GM08714 (cell line): ENCODE measurements at regions not wholly inside any gene's neighbourhood (a gene's known extent, or its start where the extent isn't known, plus 50 kb on each side); places are given as distances from the start of the nearest gene placed in this dataset.
"Not testable (repeated sequence)": the region's sequence is repeated elsewhere in the genome, so short reads cannot be mapped to it uniquely, and the experiment has no call there.

ENCODE experiments used
- H3K4me3 ChIP-seq: fragments of 200-500 bp; sonication (Bioruptor generic); 2 replicates; pipeline ENCODE4 v1.5.1; 2014; ENCODE audit warnings: mild to moderate bottlenecking, low read length, inconsistent platforms
- ZNF274 ChIP-seq: IDR thresholded peaks from 2 replicates; pipeline ENCODE4 v1.6.1; 2012; ENCODE audit warnings: mild to moderate bottlenecking, low read depth, low read length

DNA sequence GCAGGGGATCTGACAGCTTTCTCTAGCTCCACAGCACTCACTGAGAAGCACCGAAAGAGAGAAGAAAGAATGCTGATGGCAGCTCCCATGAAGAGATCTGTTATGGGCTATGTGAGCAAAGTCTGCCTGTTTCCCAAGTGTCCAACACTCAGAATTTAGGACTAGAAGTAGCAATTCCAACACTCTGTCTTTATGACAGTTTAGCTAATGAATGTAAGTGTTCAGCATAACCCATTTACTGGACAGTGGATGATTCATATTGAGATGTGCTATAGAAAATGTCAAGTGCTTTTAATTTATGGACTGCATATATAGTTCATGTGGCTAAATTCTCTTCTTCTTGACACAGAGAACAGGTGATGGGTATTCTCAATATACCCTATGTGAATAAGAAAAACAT, 683.1 kb upstream of the ZNF608 start:
- H3K4me3 ChIP-seq, result no peak overlapping the region
- no peak for TF ChIP-seq ZNF274

DNA sequence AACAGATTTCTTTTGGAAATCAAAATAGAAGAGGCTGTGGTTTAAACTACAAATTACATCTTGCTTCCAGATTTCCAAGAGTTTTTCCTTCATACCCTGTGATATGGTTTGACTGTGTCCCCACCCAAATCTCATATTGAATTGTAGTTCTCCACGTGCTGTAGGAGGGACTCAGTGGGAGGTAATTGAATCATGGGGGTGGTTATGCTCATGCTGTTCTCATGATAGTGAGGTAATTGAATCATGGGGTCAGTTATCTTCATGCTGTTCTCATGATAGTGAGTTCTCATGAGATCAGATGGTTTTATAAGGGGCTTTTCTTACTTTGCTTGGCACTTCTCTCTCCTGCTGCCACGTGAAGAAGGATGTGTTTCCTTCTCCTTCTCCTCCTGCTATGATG, 687.0 kb upstream of the ZNF608 start:
- no peak for TF ChIP-seq ZNF274
- H3K4me3 ChIP-seq, result no peak overlapping the region

DNA sequence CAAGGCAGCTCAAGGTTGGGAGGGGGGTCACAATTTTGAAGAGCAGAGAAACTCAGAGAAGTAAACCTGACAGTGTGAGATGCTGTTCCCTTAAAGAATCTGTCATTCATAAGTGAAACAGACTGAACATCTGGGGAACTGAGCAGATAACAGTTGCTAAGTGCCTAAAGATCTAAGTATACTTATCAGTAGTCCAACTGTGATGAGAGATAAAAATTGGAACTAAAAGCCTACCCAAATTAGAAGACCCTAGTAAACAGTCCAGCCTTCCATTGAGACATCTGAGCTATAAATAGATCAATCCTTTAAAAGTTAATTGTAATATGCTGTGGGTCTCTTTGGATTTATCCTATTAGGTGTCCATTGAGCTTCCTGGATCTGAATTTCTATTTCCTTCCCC, 692.8 kb upstream of the ZNF608 start:
- TF ChIP-seq ZNF274, result no peak
- H3K4me3 ChIP-seq, result no peak overlapping the region

DNA sequence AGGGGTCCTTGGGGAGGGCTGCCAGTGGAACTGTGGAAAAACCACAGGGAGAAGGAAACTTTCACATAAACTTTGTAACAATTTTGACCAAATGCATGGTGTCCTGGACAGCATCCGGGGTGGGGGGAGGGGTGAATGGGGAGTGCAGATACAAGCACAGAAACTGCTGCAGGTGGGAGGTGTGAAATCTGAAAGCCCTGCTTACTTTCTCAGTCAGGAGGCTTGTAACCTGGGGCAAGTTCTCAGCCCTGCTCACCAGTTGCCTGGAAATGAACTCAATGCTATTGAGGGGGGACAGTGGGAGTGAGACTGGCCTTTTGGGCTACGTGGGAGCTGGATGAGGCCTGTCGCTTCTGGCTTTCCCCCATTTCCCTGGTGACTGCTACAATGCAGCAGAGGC, 694.5 kb upstream of the ZNF608 start:
- no peak overlapping the region for H3K4me3 ChIP-seq
- TF ChIP-seq ZNF274, result no peak

DNA sequence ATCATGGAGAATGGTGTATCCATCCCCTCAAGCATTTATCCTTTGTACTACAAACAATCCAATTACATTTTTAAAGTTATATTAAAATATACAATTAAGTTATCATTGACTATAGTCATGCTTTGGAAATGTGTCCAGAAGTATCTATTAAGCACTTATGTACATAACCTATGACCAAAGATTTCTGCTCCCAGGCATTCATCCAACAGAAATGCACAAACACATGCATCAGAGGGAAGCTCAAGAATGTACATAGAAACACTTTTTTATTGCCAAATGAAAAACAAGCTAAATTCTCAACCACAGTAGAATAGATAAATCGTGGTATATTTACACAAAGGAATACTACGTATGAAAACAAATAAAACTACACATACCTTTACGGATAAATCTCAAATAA, 700.5 kb upstream of the ZNF608 start:
- TF ChIP-seq ZNF274, result no peak
- H3K4me3 ChIP-seq, result no peak overlapping the region

DNA sequence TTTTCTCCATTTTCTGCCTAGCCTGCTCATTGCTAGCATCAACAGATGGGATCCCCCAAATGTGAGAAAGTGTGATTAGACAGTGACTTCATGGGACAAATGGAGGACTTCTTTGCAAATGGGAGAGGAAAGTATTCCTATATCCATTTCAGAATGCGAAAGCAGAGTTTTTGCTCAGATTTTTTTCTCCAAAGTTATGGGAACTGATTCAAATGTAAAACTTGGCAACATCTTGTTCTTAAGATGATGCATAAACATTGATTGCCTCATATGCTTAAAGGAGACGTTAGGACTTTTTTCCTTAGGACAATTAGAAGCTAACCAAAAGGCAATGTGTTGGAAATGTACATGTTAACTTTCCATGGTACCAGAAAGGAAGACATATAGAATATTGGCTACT, 704.3 kb upstream of the ZNF608 start:
- no peak overlapping the region for H3K4me3 ChIP-seq
- TF ChIP-seq ZNF274, result no peak

DNA sequence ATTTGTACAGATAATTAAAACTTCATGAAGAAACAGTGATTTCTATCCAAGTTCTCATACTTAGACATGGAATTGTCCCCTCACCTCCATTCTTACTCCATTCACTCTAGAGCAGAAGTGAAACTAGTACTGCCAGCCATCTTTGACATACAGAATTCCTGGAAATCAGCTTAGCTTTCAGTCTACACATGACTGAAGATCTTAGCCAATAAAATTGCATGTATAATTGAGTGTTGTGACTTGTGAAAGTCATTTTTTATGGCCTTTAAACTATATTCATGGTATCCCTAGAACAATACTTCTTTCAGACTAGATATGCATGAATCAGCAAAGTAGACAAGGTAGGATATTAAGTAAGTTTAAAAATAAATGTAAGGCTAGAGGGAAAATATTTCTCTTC, 705.2 kb upstream of the ZNF608 start:
- TF ChIP-seq ZNF274, result no peak
- no peak overlapping the region for H3K4me3 ChIP-seq

DNA sequence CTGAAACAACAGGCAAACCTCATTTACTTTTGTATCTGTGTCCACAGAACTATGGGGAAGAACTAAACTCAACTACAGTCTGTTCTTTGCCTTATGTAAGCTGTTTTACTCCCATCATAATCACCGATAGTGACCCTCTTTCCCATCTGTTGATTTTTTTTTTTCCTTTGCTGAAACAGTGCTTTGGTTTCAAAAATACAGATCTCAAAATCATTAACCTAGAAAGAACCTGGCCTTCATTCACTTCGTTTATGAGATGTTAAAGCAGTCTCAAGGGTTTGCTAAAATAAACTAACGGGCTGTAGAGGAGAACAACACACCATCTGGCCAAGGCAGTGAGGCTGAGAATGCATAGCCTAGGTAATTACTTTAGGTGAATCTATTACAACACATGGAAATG, 706.6 kb upstream of the ZNF608 start:
- TF ChIP-seq ZNF274, result no peak

DNA sequence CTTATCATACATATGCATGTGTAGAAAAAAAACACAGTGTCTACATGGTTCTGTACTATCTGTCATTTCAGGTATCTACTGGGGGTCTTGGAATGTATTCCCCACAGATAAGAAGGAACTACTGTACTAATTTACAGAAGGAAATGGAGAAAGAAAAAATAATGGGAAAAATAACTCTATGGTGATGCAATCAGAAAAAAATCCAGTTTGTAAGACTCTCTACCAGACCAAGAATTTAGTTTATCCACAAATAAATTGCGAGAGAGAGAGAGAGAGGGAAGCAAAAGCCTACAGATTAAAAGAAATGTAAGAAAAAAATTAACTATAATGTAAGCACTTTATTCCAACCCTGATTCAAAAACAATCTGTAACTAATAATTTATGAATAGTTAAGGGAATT, 708.6 kb upstream of the ZNF608 start:
- no peak for TF ChIP-seq ZNF274
- H3K4me3 ChIP-seq, result no peak overlapping the region

More for the DNA sequence above, 706.6 kb upstream of the ZNF608 start:
- H3K4me3 ChIP-seq, result no peak overlapping the region

DNA sequence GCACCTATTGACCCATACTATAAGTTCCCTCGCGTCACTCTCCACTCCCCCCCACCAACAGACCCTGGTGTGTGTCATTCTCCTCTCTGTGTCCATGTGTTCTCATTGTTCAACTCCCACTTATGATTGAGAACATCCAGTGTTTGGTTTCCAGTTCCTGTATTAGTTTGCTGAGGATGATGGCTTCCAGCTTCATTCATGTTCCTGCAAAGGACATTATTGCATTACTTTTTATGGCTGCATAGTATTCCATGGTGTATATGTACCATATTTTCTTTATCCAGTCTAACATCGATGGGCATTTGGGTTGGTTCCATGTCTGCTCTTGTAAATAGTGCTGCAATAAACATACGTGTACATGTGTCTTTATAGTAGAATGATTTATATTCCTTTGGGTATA, 709.6 kb upstream of the ZNF608 start:
- H3K4me3 ChIP-seq, result not testable (repeated sequence)

DNA sequence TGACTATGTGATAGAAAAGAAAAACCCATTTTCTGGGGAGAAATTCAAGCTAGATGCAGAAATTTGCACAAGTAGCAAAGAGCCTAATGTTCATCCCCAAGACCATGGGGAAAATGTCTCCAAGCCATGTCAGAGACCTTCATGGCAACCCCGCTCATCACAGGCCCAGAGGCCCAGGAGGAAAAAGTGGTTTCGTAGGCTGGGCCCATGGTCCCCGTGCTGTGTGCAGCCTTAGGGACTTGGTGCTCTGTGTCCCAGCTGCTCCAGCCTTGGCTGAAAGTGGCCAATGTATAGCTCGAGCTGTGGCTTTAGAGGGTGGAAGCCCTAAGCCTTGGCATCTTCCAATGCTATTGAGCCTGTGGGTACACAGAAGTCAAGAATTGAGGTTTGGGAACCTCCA, 711.2 kb upstream of the ZNF608 start:
- no peak overlapping the region for H3K4me3 ChIP-seq
- TF ChIP-seq ZNF274, result no peak

DNA sequence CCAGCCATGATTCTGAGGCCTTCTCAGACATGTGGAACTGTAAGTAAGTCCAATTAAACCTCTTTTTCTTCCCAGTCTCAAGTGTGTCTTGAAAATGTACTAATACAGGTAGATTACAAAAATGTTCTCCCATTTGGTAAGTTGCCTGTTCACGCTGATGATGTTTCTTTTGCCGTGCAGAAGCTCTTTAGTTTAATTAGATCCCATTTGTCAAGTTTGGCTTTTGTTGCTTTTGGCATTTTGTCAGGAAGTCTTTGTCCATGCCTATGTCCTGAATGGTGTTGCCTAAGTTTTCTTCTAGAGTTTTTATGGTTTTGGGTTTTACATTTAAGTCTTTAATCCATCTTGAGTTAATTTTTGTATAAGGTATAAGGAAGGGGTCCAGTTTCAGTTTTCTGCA, 712.5 kb upstream of the ZNF608 start:
- not testable (repeated sequence) for H3K4me3 ChIP-seq

DNA sequence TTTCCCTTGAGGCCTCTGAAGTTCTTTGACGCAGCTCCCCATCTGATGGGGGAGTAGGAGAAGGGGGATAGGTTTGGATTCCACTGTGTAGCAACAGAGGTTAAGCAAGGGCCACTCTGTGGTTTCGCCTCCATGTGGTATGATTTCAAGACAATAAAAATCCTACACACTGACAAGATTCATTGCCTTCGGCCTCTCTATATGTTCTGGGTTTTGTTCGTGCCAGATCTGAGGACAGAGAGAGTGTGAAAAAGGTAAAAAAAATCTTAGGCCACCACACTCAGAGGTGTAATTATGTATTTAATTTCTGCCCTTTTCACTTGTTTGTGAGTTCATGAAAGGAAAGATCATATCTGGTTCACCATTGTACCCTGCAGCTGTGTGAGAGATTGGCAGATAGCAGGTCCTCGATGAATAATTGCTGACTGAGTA, 715.2 kb upstream of the ZNF608 start:
- TF ChIP-seq ZNF274, result no peak
- no peak overlapping the region for H3K4me3 ChIP-seq

DNA sequence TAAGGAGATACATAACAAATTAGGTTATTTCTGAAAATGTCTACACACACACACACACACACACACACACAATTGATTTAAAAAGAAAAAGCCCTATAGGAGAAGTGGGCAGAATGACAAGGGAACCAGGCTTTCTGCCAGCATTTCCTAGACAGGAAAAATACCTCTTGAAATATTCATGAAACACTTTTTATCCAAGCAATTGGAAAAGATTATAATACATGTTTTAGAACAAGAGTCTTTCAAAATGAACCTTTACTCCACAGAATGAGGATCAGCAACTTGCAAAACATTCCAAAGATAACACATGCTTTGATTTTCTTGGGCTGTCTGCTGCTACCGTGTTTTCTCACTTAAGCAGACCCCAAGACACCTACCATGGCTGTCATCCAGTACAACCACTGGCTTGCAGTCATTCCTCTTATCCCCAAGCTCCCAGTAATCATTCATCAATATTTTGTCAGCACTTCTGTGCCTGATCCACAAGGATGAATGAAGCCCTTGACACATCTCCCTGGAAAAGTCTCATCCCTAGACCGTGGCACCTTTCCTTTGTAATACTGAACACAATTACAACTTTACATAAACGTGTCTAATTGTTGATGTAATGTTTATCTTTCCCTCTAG, 717.1 kb upstream of the ZNF608 start:
- no peak for TF ChIP-seq ZNF274
- no peak overlapping the region for H3K4me3 ChIP-seq

DNA sequence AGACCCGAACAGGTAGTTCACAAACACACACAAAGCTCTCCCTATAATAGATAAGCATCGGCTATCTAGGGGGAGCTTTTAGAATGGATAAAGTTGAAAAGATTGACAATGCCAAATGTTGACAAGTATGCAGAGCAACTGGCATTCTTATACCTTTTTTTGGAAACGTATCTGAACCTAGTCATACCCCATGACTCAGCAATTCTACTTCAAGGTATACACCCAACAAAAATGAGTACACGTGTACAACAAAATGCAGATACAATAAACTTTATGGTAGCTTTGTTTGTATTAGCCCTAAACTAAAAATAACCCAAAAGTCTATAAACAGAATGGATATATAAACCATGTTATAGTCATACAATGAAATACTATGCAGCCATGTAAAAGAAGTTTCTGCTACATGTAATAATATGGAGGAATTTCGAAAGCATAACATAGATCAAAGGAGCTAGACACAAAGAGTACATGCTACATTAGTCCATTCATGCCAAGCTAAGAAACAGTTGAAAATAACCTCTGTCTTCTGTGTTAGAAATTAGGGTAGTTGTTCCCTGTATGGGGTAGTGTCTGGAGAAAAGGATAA, 718.5 kb upstream of the ZNF608 start:
- H3K4me3 ChIP-seq, result no peak overlapping the region
- no peak for TF ChIP-seq ZNF274

DNA sequence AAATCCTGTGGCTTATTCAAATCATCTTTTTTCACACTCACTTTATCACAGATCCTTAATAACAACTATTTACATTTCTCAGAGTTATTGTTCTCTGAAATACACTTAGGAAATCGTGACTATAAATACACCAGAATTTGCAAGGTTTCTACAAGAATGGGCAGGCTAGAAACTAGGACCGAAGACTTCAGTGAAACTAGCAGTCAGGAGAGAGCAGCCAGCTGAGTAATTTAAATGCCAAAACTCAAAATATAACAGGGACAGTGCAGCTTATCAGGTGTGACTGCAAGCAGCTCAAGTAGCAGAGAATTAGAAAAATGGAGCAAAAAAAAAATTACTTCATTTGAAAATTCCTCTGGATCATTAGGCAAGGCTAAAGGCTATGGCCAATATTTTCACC, 719.3 kb upstream of the ZNF608 start:
- H3K4me3 ChIP-seq, result no peak overlapping the region
- TF ChIP-seq ZNF274, result no peak
